Body of pancreas (tissue), 4 donors: ENCODE measurements at regions not wholly inside any gene's neighbourhood (a gene's known extent, or its start where the extent isn't known, plus 50 kb on each side); places are given as distances from the start of the nearest gene placed in this dataset.

ENCODE experiments used
- CTCF ChIP-seq, 7 experiments: fragments of 450-650 bp in 4 of 7; fragments of 200-600 bp in 3 of 7; sonication (generic) in 3 of 7; IDR thresholded peaks; one replicate each; pipeline ENCODE4 v1.5.1; 2016 to 2019; ENCODE audit warnings: antibody characterized with exemption in 7 of 7
- POLR2A ChIP-seq, 3 donors: fragments of 450-650 bp; IDR thresholded peaks; one replicate each; pipeline ENCODE4 v1.6.1; 2016; ENCODE audit warnings: antibody characterized with exemption in 3 of 3, mild to moderate bottlenecking in 2 of 3

GRCh38 chr14:53630336-53630735 lies 326.3 kb downstream of the BMP4 start:
- TF ChIP-seq CTCF (IDR thresholded peaks at IDR 0.05): no peak
- no peak for TF ChIP-seq POLR2A (IDR thresholded peaks at IDR 0.05)
